Esophagus squamous epithelium (tissue), 5 donors: ENCODE measurements at regions not wholly inside any gene's neighbourhood (a gene's known extent, or its start where the extent isn't known, plus 50 kb on each side); places are given as distances from the start of the nearest gene placed in this dataset.

ENCODE experiments used
- DNase-seq: peaks from one replicate; lab custom pipeline; 2025; lab: John Stamatoyannopoulos, UW
- H3K27ac ChIP-seq, 4 donors: fragments of 200-600 bp; sonication (generic); one replicate each; pipeline ENCODE4 v1.5.1; 2016 to 2019; ENCODE audit warnings: mild to moderate bottlenecking in 1 of 4
- H3K27me3 ChIP-seq, 4 donors: fragments of 200-600 bp; sonication (generic); 1 replicate in 3 of 4; 2 replicates in 1 of 4; pipeline versions ENCODE4 v1.5.1 to v1.6.0; 2017 to 2021; ENCODE audit warnings: antibody characterized with exemption in 1 of 4
- H3K36me3 ChIP-seq, 3 donors: fragments of 200-600 bp; sonication (generic); one replicate each; pipeline ENCODE4 v1.5.1; 2016 to 2019
- H3K4me1 ChIP-seq, 3 donors: fragments of 200-600 bp; sonication (generic); one replicate each; pipeline ENCODE4 v1.5.1; 2017 to 2019
- H3K4me3 ChIP-seq, 4 donors: fragments of 200-600 bp; sonication (generic); 1 replicate in 3 of 4; 2 replicates in 1 of 4; pipeline ENCODE4 v1.5.1; 2016 to 2019; ENCODE audit warnings: mild to moderate bottlenecking in 2 of 4, moderate library complexity in 1 of 4
- H3K9me3 ChIP-seq, 3 donors: fragments of 200-600 bp; sonication (generic); one replicate each; pipeline ENCODE4 v1.5.1; 2016 to 2019
- CTCF ChIP-seq, 6 experiments: fragments of 450-650 bp in 4 of 6; fragments of 200-600 bp in 2 of 6; sonication (generic) in 2 of 6; IDR thresholded peaks; one replicate each; pipeline ENCODE4 v1.5.1; 2016 to 2019; ENCODE audit warnings: antibody characterized with exemption in 6 of 6, mild to moderate bottlenecking in 4 of 6, moderate library complexity in 4 of 6
- POLR2A ChIP-seq, 4 donors: fragments of 450-650 bp; IDR thresholded peaks; one replicate each; pipeline ENCODE4 v1.6.1; 2017; ENCODE audit warnings: antibody characterized with exemption in 4 of 4, mild to moderate bottlenecking in 4 of 4, moderate library complexity in 3 of 4
- WGBS, 2 donors: methylation state at CpG; one replicate each; pipeline ENCODE4 v1.1.5; 2018; 5-methylcytosine and 5-hydroxymethylcytosine counted together
- intact Hi-C: fragments of 100-400 bp; cut with DNase I; formaldehyde crosslinking; loops from one replicate; pipeline ENCODE4 v1.15.0; 2022
- donor health status: DM: yes; HTN: yes; CAD: no.

- Histone ChIP-seq H3K27ac (no peak overlapping the region), H3K4me3 (no peak overlapping the region), H3K9me3 (no peaks in the 10 kb centered on the region), H3K36me3 (no peaks in the 10 kb centered on the region), H3K4me1 (no peaks in the 10 kb centered on the region), H3K27me3 (no peaks in the 10 kb centered on the region)
- intact Hi-C loops = no loop called here
- TF ChIP-seq POLR2A (IDR thresholded peaks at IDR 0.05) (no peak), CTCF (IDR thresholded peaks at IDR 0.05) (peak; percentile 16 to 77 (median 64))
- 13 to 16% methylated on average over 5 of the region's 5 CpGs for WGBS, 2 donors
- no peak for DNase-seq
These were observed 160.4 kb upstream of the SGCG start for GRCh38 chr13:23020246-23020843.

DNA sequence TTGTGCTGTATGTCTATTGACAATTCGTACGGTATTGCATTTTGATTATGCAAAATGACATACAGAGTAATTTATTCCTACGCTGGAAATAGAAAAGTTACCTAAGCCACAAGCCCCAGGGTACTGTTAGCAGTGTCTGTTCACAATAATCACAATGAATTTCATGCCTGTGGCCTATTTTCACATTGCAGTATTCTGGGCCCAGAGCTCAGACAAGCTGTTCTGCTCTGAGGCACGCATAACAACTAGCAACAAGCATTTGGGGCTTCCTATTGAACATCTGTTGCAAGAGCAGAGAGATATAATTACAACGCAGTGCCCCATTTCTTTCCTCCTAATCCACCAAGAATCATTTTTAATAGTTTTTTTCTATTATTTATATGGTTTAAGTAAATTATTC is 158.9 kb upstream of the SGCG start:
- TF ChIP-seq CTCF (IDR thresholded peaks at IDR 0.05) (no peak), POLR2A (IDR thresholded peaks at IDR 0.05) (no peak)
- Histone ChIP-seq H3K4me1 (no peaks in the 10 kb centered on the region), H3K27ac (no peak overlapping the region), H3K36me3 (no peaks in the 10 kb centered on the region), H3K4me3 (no peak overlapping the region), H3K9me3 (no peaks in the 10 kb centered on the region), H3K27me3 (no peaks in the 10 kb centered on the region)
- 80% methylated on average over 5 of the region's 5 CpGs for WGBS, 2 donors
- DNase-seq = no peak
- intact Hi-C loops = no loop called here

DNA sequence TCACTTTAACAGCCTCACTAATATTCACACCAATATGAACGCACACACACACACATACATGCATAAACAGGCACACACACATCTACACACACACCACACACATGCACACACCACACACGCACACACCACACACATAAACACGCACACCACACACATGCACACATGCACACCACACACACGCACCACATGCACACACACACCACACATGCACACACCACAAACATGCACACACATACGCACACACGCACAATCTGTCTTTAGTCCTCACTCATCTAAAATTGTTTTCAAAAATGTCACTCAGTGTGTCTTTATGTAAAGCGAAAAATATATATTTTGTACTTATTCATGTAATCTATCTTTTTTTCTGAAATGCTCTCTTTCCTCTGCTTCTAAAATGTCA is 158.1 kb upstream of the SGCG start:
- no peak for DNase-seq
- Histone ChIP-seq H3K9me3 (no peaks in the 10 kb centered on the region), H3K27ac (no peak overlapping the region), H3K4me3 (no peak overlapping the region), H3K4me1 (no peaks in the 10 kb centered on the region), H3K36me3 (no peaks in the 10 kb centered on the region), H3K27me3 (no peaks in the 10 kb centered on the region)
- WGBS, 2 donors = 82 to 85% methylated on average over 7 of the region's 7 CpGs
- TF ChIP-seq POLR2A (IDR thresholded peaks at IDR 0.05) (no peak), CTCF (IDR thresholded peaks at IDR 0.05) (no peak)
- intact Hi-C loops = no loop called here

DNA sequence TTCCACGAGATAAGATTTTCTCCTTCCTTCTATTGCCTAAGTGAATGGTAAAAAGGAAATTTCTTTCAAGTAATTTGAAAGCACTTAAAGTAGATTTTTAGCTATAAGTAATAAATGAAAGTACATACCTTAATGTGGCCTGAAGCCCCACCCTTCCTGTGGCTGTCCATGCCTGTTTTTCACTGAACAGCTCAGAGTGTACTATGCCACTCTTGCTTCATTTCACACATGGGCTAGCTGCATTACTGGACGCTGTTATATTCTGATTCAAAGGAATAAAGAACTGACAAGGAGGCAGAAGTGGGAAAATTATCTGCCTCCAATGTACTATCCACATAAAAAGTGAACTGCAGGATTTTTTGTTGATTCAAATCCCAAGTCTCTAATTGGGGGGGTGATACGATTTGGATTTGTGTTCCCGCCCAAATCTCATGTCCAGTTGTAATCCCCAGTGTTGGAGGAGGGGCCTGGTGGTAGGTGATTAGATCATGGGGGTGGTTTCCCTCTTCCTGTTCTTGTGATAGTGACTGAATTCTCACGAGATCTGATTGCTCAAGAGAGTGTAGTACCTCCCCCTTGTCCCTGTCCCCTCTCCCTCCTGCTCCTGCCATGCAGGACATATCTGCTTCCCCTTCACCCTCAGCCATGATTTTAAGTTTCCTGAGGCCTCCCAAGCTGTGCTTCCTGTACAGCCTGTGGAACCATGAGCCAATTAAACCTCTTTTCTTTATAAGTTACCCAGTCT is 154.7 kb upstream of the SGCG start:
- WGBS, 2 donors = 52 to 62% methylated on average over 5 of the region's 5 CpGs
- H3K4me1 ChIP-seq = no peaks in the 10 kb centered on the region
- DNase-seq = no peak

More for the DNA sequence above, 154.7 kb upstream of the SGCG start:
- peaks cover 0 to 3% (median 0%) of the 10 kb centered on the region in 4 donors for H3K27me3 ChIP-seq
- no peaks in the 10 kb centered on the region for H3K36me3 ChIP-seq
- H3K27ac ChIP-seq = no peak overlapping the region
- no peak overlapping the region for H3K4me3 ChIP-seq
- TF ChIP-seq POLR2A (IDR thresholded peaks at IDR 0.05) = no peak
- TF ChIP-seq CTCF (IDR thresholded peaks at IDR 0.05) = no peak
- no peaks in the 10 kb centered on the region for H3K9me3 ChIP-seq
- intact Hi-C loops = no loop called here
